ENCODE measurements at regions not wholly inside any gene's neighbourhood (a gene's known extent, or its start where the extent isn't known, plus 50 kb on each side); places are given as distances from the start of the nearest gene placed in this dataset.

DNA sequence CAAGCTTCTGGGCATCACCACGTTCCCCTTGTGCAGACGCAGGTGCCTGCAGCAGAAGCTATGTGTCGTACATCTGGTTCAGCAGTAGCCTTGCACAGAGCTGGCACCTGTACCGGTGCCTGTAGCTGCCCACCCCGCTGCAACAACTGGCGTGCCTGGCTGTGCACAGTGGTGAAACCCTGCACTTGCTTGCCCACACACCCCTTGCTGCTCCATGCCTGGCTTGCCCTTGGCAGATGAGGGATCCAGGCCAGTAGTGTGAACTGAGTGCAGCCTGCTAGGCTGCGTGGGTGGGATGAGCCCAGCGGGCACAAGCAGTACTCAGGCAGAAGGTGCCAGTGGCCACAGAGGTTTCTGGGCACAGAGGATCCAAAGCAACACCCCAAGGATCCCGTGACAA lies 528.4 kb downstream of the PPARGC1A start:
- TF ChIP-seq POLR2A (IDR thresholded peaks at IDR 0.05; ENCODE audit: low read depth, low read length) (no peak), BHLHE40 (IDR thresholded peaks at IDR 0.05; ENCODE audit: low read depth, low read length) (no peak), RAD21 (IDR thresholded peaks at IDR 0.05; ENCODE audit: low read length) (no peak), MAFK (IDR thresholded peaks at IDR 0.05; ENCODE audit: low read depth, low read length) (no peak), MAZ (IDR thresholded peaks at IDR 0.05; ENCODE audit: borderline replicate concordance, low read depth, low read length) (no peak), CHD1 (IDR thresholded peaks at IDR 0.05; ENCODE audit: low read depth, low read length) (no peak), CEBPB (IDR thresholded peaks at IDR 0.05; ENCODE audit: low read depth, low read length) (no peak), RFX5 (IDR thresholded peaks at IDR 0.05; ENCODE audit: low read depth, low read length) (no peak), NFE2L2 (IDR thresholded peaks at IDR 0.05; ENCODE audit: low read depth, low read length) (no peak), MXI1 (IDR thresholded peaks at IDR 0.05; ENCODE audit: borderline replicate concordance, low read depth, low read length) (no peak), SMC3 (IDR thresholded peaks at IDR 0.05; ENCODE audit: low read depth, low read length) (no peak)
- TF ChIP-seq, protein P1, sequence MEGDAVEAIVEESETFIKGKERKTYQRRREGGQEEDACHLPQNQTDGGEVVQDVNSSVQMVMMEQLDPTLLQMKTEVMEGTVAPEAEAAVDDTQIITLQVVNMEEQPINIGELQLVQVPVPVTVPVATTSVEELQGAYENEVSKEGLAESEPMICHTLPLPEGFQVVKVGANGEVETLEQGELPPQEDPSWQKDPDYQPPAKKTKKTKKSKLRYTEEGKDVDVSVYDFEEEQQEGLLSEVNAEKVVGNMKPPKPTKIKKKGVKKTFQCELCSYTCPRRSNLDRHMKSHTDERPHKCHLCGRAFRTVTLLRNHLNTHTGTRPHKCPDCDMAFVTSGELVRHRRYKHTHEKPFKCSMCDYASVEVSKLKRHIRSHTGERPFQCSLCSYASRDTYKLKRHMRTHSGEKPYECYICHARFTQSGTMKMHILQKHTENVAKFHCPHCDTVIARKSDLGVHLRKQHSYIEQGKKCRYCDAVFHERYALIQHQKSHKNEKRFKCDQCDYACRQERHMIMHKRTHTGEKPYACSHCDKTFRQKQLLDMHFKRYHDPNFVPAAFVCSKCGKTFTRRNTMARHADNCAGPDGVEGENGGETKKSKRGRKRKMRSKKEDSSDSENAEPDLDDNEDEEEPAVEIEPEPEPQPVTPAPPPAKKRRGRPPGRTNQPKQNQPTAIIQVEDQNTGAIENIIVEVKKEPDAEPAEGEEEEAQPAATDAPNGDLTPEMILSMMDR (conservative IDR thresholded peaks at IDR 0.05; ENCODE audit: low read depth, low read length): no peak
